ENCODE measurements at regions not wholly inside any gene's neighbourhood (a gene's known extent, or its start where the extent isn't known, plus 50 kb on each side); places are given as distances from the start of the nearest gene placed in this dataset.

- Histone ChIP-seq H2AFZ (ENCODE audit: control insufficient read depth, low read length) (no peak overlapping the region), H3K79me2 (ENCODE audit: control insufficient read depth, insufficient read depth, low read length) (no peaks in the 10 kb centered on the region), H4K20me1 (ENCODE audit: control insufficient read depth, extremely low read depth, insufficient read depth, low read length) (no peaks in the 10 kb centered on the region), H3K4me1 (ENCODE audit: control insufficient read depth, extremely low read depth, insufficient read depth, low read length) (peaks cover 7% of the 10 kb centered on the region), H3K9me1 (ENCODE audit: control insufficient read depth, extremely low read depth, insufficient read depth, low read length) (no peaks in the 10 kb centered on the region), H3K4me2 (ENCODE audit: control insufficient read depth, extremely low read depth, insufficient read depth, low read depth, low read length) (no peak overlapping the region), H3K4me3 (ENCODE audit: control insufficient read depth in 2 of 3, extremely low read depth in 1 of 3, insufficient read depth in 2 of 3, low read depth in 1 of 3, low read length in 3 of 3) (no peak overlapping the region), H3K9me3 (ENCODE audit: control insufficient read depth, low read depth, low read length) (no peaks in the 10 kb centered on the region), H3K36me3 (ENCODE audit: control insufficient read depth in 2 of 2, extremely low read depth in 1 of 2, insufficient read depth in 2 of 2, low read length in 2 of 2) (no peaks in the 10 kb centered on the region), H3K9ac (ENCODE audit: control insufficient read depth, extremely low read depth, insufficient read depth, low read length) (no peak overlapping the region), H3K27me3 (ENCODE audit: control insufficient read depth, extremely low read depth, insufficient read depth, low read length) (no peaks in the 10 kb centered on the region), H3K27ac (ENCODE audit: control insufficient read depth, insufficient read depth, low read length) (no peak overlapping the region)
- dilution Hi-C loops (cut with MboI; ENCODE audit: extremely low pct_ligation_motif_present, low sequenced_read_pairs) = no loop called here
- TF ChIP-seq EZH2 (IDR thresholded peaks at IDR 0.05; ENCODE audit: low read length) = no peak
- TF ChIP-seq CTCF (optimal IDR thresholded peaks at IDR 0.05 in 1 of 3, IDR thresholded peaks at IDR 0.05 in 1 of 3, conservative IDR thresholded peaks at IDR 0.05 in 1 of 3; ENCODE audit: extremely low read depth in 1 of 3, insufficient read depth in 2 of 3, low read length in 3 of 3) = no peak
- DNase-seq (ENCODE audit: low read depth, low spot score) = no peak
- FAIRE-seq = no peak
Measured at GRCh38 chr20:18983796-18984195, 170.2 kb downstream of the SCP2D1 start.

GRCh38 chr20:18984238-18985200, 170.9 kb downstream of the SCP2D1 start:
- Histone ChIP-seq H3K4me2 (ENCODE audit: control insufficient read depth, extremely low read depth, insufficient read depth, low read depth, low read length) (no peak overlapping the region), H3K27me3 (ENCODE audit: control insufficient read depth, extremely low read depth, insufficient read depth, low read length) (no peaks in the 10 kb centered on the region), H3K27ac (ENCODE audit: control insufficient read depth, insufficient read depth, low read length) (no peak overlapping the region), H3K4me3 (ENCODE audit: control insufficient read depth in 2 of 3, extremely low read depth in 1 of 3, insufficient read depth in 2 of 3, low read depth in 1 of 3, low read length in 3 of 3) (no peak overlapping the region), H3K79me2 (ENCODE audit: control insufficient read depth, insufficient read depth, low read length) (no peaks in the 10 kb centered on the region), H2AFZ (ENCODE audit: control insufficient read depth, low read length) (no peak overlapping the region), H4K20me1 (ENCODE audit: control insufficient read depth, extremely low read depth, insufficient read depth, low read length) (no peaks in the 10 kb centered on the region), H3K9me3 (ENCODE audit: control insufficient read depth, low read depth, low read length) (no peaks in the 10 kb centered on the region), H3K36me3 (ENCODE audit: control insufficient read depth in 2 of 2, extremely low read depth in 1 of 2, insufficient read depth in 2 of 2, low read length in 2 of 2) (no peaks in the 10 kb centered on the region), H3K9ac (ENCODE audit: control insufficient read depth, extremely low read depth, insufficient read depth, low read length) (no peak overlapping the region), H3K9me1 (ENCODE audit: control insufficient read depth, extremely low read depth, insufficient read depth, low read length) (no peaks in the 10 kb centered on the region), H3K4me1 (ENCODE audit: control insufficient read depth, extremely low read depth, insufficient read depth, low read length) (peaks cover 7% of the 10 kb centered on the region)
- DNase-seq (ENCODE audit: low read depth, low spot score) = no peak
- no peak for FAIRE-seq
- TF ChIP-seq EZH2 (IDR thresholded peaks at IDR 0.05; ENCODE audit: low read length) = no peak
- no peak for TF ChIP-seq CTCF (optimal IDR thresholded peaks at IDR 0.05 in 1 of 3, IDR thresholded peaks at IDR 0.05 in 1 of 3, conservative IDR thresholded peaks at IDR 0.05 in 1 of 3; ENCODE audit: extremely low read depth in 1 of 3, insufficient read depth in 2 of 3, low read length in 3 of 3)
- dilution Hi-C loops (cut with MboI; ENCODE audit: extremely low pct_ligation_motif_present, low sequenced_read_pairs) = no loop called here
